HEK293 (cell line): ENCODE measurements at regions not wholly inside any gene's neighbourhood (a gene's known extent, or its start where the extent isn't known, plus 50 kb on each side); places are given as distances from the start of the nearest gene placed in this dataset.

Experiments
- CTCF ChIA-PET: fragments of 350-600 bp; formaldehyde crosslinking; extraction: SDS; loops from one replicate; lab custom pipeline; 2021; ENCODE audit warnings: antibody characterized with exemption; lab: Yijun Ruan, JAX
- POLR2A ChIA-PET: fragments of 300-600 bp; formaldehyde crosslinking; extraction: SDS; loops from one replicate; lab custom pipeline; 2020; ENCODE audit warnings: antibody characterized with exemption, inconsistent platforms; lab: Yijun Ruan, JAX
- H3K27ac ChIP-seq: fragments of 200-500 bp; sonication (Bioruptor generic); 2 replicates; pipeline ENCODE4 v1.5.1; 2014; ENCODE audit warnings: low read depth, low read length, control low read depth, inconsistent platforms; ENCODE audit errors: extremely low read depth
- H3K36me3 ChIP-seq, 2 experiments: fragments of 200-500 bp in 1 of 2; sonication (Bioruptor generic) in 1 of 2; 1 replicate in 1 of 2; 2 replicates in 1 of 2; pipeline ENCODE4 v1.5.1; 2014 to 2017; ENCODE audit warnings: inconsistent platforms in 2 of 2, low read length in 2 of 2; ENCODE audit not compliant: control insufficient read depth in 2 of 2, insufficient read depth in 1 of 2
- H3K4me1 ChIP-seq: fragments of 200-500 bp; sonication (Bioruptor generic); 2 replicates; pipeline ENCODE4 v1.5.1; 2014; ENCODE audit warnings: mild to moderate bottlenecking, low read length, inconsistent platforms; ENCODE audit not compliant: control insufficient read depth, insufficient read depth
- H3K4me3 ChIP-seq: 2 replicates; pipeline ENCODE4 v1.5.1; 2011; ENCODE audit warnings: low read depth, mild to moderate bottlenecking, control low read depth, low read length, moderate library complexity
- H3K9me3 ChIP-seq: fragments of 200-500 bp; sonication (Bioruptor generic); 2 replicates; pipeline ENCODE4 v1.5.1; 2014; ENCODE audit warnings: low read depth, low read length, inconsistent platforms; ENCODE audit not compliant: control insufficient read depth, insufficient read depth
- GLI4 ChIP-seq: fragments of 450-650 bp; formaldehyde crosslinking; IDR thresholded peaks from 2 replicates; pipeline ENCODE4 v1.5.1; 2016; ENCODE audit warnings: missing biosample characterization, missing genetic modification characterization
- IKZF3 ChIP-seq: fragments of 450-650 bp; IDR thresholded peaks from 2 replicates; pipeline ENCODE4 v1.5.0; 2018; ENCODE audit warnings: missing biosample characterization, mild to moderate bottlenecking, missing genetic modification characterization, moderate library complexity
- OSR2 ChIP-seq: fragments of 450-650 bp; formaldehyde crosslinking; IDR thresholded peaks from 2 replicates; pipeline ENCODE4 v1.5.1; 2016; ENCODE audit warnings: missing biosample characterization, missing genetic modification characterization
- SCRT1 ChIP-seq: fragments of 450-650 bp; formaldehyde crosslinking; IDR thresholded peaks from 2 replicates; pipeline ENCODE4 v1.5.1; 2016; ENCODE audit warnings: missing biosample characterization, missing genetic modification characterization, borderline replicate concordance
- TSHZ1 ChIP-seq: fragments of 450-650 bp; formaldehyde crosslinking; IDR thresholded peaks from 2 replicates; pipeline ENCODE4 v1.5.1; 2016; ENCODE audit warnings: missing biosample characterization, missing genetic modification characterization, borderline replicate concordance
- YY1 ChIP-seq: fragments of 450-650 bp; formaldehyde crosslinking; IDR thresholded peaks from 2 replicates; pipeline ENCODE4 v1.5.1; 2018; ENCODE audit warnings: missing biosample characterization, missing genetic modification characterization
- ZBTB17 ChIP-seq: fragments of 450-650 bp; formaldehyde crosslinking; IDR thresholded peaks from 2 replicates; pipeline ENCODE4 v1.5.1; 2016; ENCODE audit warnings: missing biosample characterization, missing genetic modification characterization
- ZNF10 ChIP-seq: fragments of 450-650 bp; formaldehyde crosslinking; IDR thresholded peaks from 2 replicates; pipeline ENCODE4 v1.5.1; 2017; ENCODE audit warnings: missing biosample characterization, missing genetic modification characterization
- ZNF121 ChIP-seq: fragments of 450-650 bp; formaldehyde crosslinking; IDR thresholded peaks from 2 replicates; pipeline ENCODE4 v1.5.1; 2016; ENCODE audit warnings: missing biosample characterization, missing genetic modification characterization
- ZNF19 ChIP-seq: fragments of 450-650 bp; formaldehyde crosslinking; IDR thresholded peaks from 2 replicates; pipeline ENCODE4; 2016; ENCODE audit warnings: missing biosample characterization, missing genetic modification characterization, low read depth
- ZNF23 ChIP-seq: fragments of 450-650 bp; formaldehyde crosslinking; IDR thresholded peaks from 2 replicates; pipeline ENCODE4 v1.5.1; 2016; ENCODE audit warnings: missing biosample characterization, missing genetic modification characterization, borderline replicate concordance
- ZNF274 ChIP-seq, 2 experiments: fragments of 200-500 bp in 1 of 2; fragments of 450-650 bp in 1 of 2; sonication (Bioruptor generic) in 1 of 2; formaldehyde crosslinking in 1 of 2; IDR thresholded peaks; 2 replicates each; pipeline versions ENCODE4 v1.5.1 to v1.6.1; 2014 to 2016; ENCODE audit warnings: borderline replicate concordance in 1 of 2, inconsistent platforms in 1 of 2, low read length in 1 of 2, missing biosample characterization in 1 of 2, missing genetic modification characterization in 1 of 2
- ZNF398 ChIP-seq: fragments of 450-650 bp; formaldehyde crosslinking; IDR thresholded peaks from 2 replicates; pipeline ENCODE4 v1.5.1; 2017; ENCODE audit warnings: missing biosample characterization, missing genetic modification characterization
- ZNF473 ChIP-seq: fragments of 450-650 bp; formaldehyde crosslinking; IDR thresholded peaks from 2 replicates; pipeline ENCODE4 v1.5.1; 2017; ENCODE audit warnings: missing biosample characterization, missing genetic modification characterization
- ZNF510 ChIP-seq: fragments of 450-650 bp; formaldehyde crosslinking; IDR thresholded peaks from 2 replicates; pipeline ENCODE4 v1.5.1; 2018; ENCODE audit warnings: mild to moderate bottlenecking, missing genetic modification characterization, missing biosample characterization; ENCODE audit not compliant: insufficient replicate concordance
- ZNF560 ChIP-seq: fragments of 450-650 bp; formaldehyde crosslinking; IDR thresholded peaks from 2 replicates; pipeline ENCODE4 v1.5.1; 2017; ENCODE audit warnings: missing biosample characterization, missing genetic modification characterization, borderline replicate concordance
- ZNF580 ChIP-seq: fragments of 450-650 bp; formaldehyde crosslinking; IDR thresholded peaks from 2 replicates; pipeline ENCODE4 v1.5.1; 2016; ENCODE audit warnings: missing biosample characterization, missing genetic modification characterization
- ZNF585B ChIP-seq: fragments of 450-650 bp; formaldehyde crosslinking; IDR thresholded peaks from 2 replicates; pipeline ENCODE4 v1.5.1; 2016; ENCODE audit warnings: missing biosample characterization, missing genetic modification characterization
- ZNF626 ChIP-seq: fragments of 450-650 bp; sonication (Bioruptor Pico); formaldehyde crosslinking; IDR thresholded peaks from 2 replicates; pipeline ENCODE4 v1.5.1; 2018; ENCODE audit warnings: missing biosample characterization, missing genetic modification characterization, inconsistent platforms
- TF ChIP-seq, protein P1 (sequence below): fragments of 450-650 bp; formaldehyde crosslinking; IDR thresholded peaks from 2 replicates; pipeline ENCODE4 v1.5.1; 2016; ENCODE audit warnings: missing biosample characterization, missing genetic modification characterization
- TF ChIP-seq, protein P2 (sequence below): fragments of 450-650 bp; formaldehyde crosslinking; IDR thresholded peaks from 2 replicates; pipeline ENCODE4 v1.5.1; 2016; ENCODE audit warnings: missing biosample characterization, missing genetic modification characterization
- TF ChIP-seq, protein P3 (sequence below): fragments of 450-650 bp; formaldehyde crosslinking; IDR thresholded peaks from 2 replicates; pipeline ENCODE4 v1.5.1; 2016; ENCODE audit warnings: missing biosample characterization, missing genetic modification characterization

DNA sequence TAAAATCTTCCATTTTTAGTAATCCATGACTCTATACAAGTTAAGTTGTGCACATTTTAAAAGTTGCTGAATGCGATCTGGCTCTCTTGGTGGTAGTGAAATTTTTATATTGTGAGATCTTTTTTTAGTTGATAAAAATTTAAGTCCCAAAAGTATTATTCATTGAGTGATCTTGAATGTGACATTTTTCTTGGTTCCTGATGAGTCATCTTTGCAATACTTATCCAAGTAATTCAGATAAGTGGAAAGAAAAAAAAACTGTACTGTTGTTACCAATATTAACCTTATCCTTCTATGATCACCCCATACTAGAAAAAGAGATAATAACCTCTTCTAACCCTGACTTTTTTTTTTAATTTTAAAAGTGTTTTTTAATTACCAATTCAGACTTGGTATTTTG, 601.3 kb downstream of the PSAT1 start (continued):
- TF ChIP-seq TSHZ1 (tag by site-specific recombination) (no peak), SCRT1 (no peak), ZNF560 (no peak), ZBTB17 (tag by site-specific recombination) (no peak), ZNF585B (no peak), YY1 (tag by site-specific recombination) (no peak), ZNF626 (tag by site-specific recombination) (no peak)
- TF ChIP-seq, protein P1, sequence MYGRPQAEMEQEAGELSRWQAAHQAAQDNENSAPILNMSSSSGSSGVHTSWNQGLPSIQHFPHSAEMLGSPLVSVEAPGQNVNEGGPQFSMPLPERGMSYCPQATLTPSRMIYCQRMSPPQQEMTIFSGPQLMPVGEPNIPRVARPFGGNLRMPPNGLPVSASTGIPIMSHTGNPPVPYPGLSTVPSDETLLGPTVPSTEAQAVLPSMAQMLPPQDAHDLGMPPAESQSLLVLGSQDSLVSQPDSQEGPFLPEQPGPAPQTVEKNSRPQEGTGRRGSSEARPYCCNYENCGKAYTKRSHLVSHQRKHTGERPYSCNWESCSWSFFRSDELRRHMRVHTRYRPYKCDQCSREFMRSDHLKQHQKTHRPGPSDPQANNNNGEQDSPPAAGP (tag by site-specific recombination) = no peak
- TF ChIP-seq, protein P2, sequence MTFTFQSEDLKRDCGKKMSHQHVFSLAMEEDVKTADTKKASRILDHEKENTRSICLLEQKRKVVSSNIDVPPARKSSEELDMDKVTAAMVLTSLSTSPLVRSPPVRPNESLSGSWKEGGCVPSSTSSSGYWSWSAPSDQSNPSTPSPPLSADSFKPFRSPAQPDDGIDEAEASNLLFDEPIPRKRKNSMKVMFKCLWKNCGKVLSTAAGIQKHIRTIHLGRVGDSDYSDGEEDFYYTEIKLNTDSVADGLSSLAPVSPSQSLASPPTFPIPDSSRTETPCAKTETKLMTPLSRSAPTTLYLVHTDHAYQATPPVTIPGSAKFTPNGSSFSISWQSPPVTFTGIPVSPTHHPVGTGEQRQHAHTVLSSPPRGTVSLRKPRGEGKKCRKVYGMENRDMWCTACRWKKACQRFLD (tag by site-specific recombination) = no peak

DNA sequence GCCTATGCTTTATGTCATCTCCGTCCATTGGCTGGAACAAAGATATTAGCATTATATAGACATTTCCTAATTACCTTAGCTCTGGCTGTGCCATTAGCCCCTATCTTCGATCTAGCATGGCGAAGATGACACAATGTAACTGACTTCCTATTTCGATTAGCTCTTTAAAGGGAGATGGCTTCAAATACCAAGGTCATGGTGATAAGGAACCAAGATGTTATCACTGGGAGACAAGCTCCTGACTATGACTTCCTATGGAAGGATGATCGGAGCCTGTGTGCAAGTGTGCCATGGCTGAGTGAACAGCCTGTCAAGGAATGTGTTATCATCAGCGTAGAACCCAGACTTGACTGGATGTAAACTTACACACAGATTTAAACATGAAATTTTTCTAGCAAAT, 602.1 kb downstream of the PSAT1 start:
- Histone ChIP-seq H3K27ac (no peak overlapping the region), H3K9me3 (no peaks in the 10 kb centered on the region), H3K36me3 (no peaks in the 10 kb centered on the region), H3K4me1 (no peaks in the 10 kb centered on the region), H3K4me3 (no peak overlapping the region)
- ChIA-PET CTCF (no interaction called here), POLR2A (no interaction called here)
- no peak for TF ChIP-seq TSHZ1 (tag by site-specific recombination)
- TF ChIP-seq ZNF121 (tag by site-specific recombination) = no peak
- TF ChIP-seq, protein P3, sequence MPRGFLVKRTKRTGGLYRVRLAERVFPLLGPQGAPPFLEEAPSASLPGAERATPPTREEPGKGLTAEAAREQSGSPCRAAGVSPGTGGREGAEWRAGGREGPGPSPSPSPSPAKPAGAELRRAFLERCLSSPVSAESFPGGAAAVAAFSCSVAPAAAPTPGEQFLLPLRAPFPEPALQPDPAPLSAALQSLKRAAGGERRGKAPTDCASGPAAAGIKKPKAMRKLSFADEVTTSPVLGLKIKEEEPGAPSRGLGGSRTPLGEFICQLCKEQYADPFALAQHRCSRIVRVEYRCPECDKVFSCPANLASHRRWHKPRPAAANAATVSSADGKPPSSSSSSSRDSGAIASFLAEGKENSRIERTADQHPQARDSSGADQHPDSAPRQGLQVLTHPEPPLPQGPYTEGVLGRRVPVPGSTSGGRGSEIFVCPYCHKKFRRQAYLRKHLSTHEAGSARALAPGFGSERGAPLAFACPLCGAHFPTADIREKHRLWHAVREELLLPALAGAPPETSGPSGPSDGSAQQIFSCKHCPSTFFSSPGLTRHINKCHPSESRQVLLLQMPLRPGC = no peak
- no peak for TF ChIP-seq ZNF510
- no peak for TF ChIP-seq GLI4 (tag by site-specific recombination)
- TF ChIP-seq ZNF473 (tag by site-specific recombination) = no peak
- TF ChIP-seq ZNF580 (tag by site-specific recombination) = no peak
- TF ChIP-seq ZNF19 (tag by site-specific recombination) = no peak
- TF ChIP-seq IKZF3 = no peak
- no peak for TF ChIP-seq ZNF274 (IDR thresholded peaks at IDR 0.05; ENCODE audit: low read length)
- no peak for TF ChIP-seq ZNF274 (tag by site-specific recombination; IDR thresholded peaks at IDR 0.05; ENCODE audit: borderline replicate concordance)
- no peak for TF ChIP-seq ZNF23 (tag by site-specific recombination)
- no peak for TF ChIP-seq OSR2 (tag by site-specific recombination)
- no peak for TF ChIP-seq ZNF398
- TF ChIP-seq ZNF626 (tag by site-specific recombination) = no peak
- no peak for TF ChIP-seq ZNF10
- no peak for TF ChIP-seq ZNF585B
